HepG2 (cell line): ENCODE measurements at regions not wholly inside any gene's neighbourhood (a gene's known extent, or its start where the extent isn't known, plus 50 kb on each side); places are given as distances from the start of the nearest gene placed in this dataset.

Source experiments
- BHLHE40 ChIP-seq: IDR thresholded peaks from 2 replicates; pipeline ENCODE4 v1.6.1; 2011; ENCODE audit warnings: low read length, improper control_type of control experiment
- NBN ChIP-seq: fragments of 450-650 bp; conservative IDR thresholded peaks from 2 replicates; pipeline ENCODE4 v1.6.1; 2017
- NR2F6 ChIP-seq, 2 experiments: IDR thresholded peaks; 2 replicates each; pipeline ENCODE4 v1.6.1; 2016; ENCODE audit warnings: antibody characterized with exemption in 1 of 2, mild to moderate bottlenecking in 1 of 2
- POLR2AphosphoS2 ChIP-seq: IDR thresholded peaks from 2 replicates; pipeline ENCODE4 v1.6.1; 2011; ENCODE audit warnings: low read depth, low read length, improper control_type of control experiment
- TEF ChIP-seq: sonication (generic); formaldehyde crosslinking; IDR thresholded peaks from 2 replicates; pipeline ENCODE4 v1.5.0; 2020; ENCODE audit warnings: missing genetic modification reagents
- ZBTB26 ChIP-seq: IDR thresholded peaks from 2 replicates; pipeline ENCODE4 v1.6.1; 2016; ENCODE audit warnings: missing compliant biosample characterization, missing genetic modification reagents, borderline replicate concordance
- ZBTB40 ChIP-seq, 2 experiments: fragments of 450-650 bp in 1 of 2; sonication (generic) in 1 of 2; formaldehyde crosslinking in 1 of 2; IDR thresholded peaks; 2 replicates each; pipeline versions ENCODE4 v1.6.1 to v1.8.0; 2016 to 2022; ENCODE audit warnings: antibody characterized with exemption in 1 of 2, mild to moderate bottlenecking in 1 of 2, missing genetic modification reagents in 1 of 2
- ZNF296 ChIP-seq: sonication (generic); formaldehyde crosslinking; conservative IDR thresholded peaks from 2 replicates; pipeline ENCODE4 v1.5.0; 2020; ENCODE audit warnings: mild to moderate bottlenecking, missing genetic modification reagents
- ZNF558 ChIP-seq: sonication (generic); formaldehyde crosslinking; IDR thresholded peaks from 2 replicates; pipeline ENCODE4 v1.9.0; 2022; ENCODE audit warnings: mild to moderate bottlenecking, missing genetic modification reagents, borderline replicate concordance
- ZNF768 ChIP-seq: sonication (generic); formaldehyde crosslinking; IDR thresholded peaks from 2 replicates; pipeline ENCODE4 v1.4.0; 2020; ENCODE audit warnings: missing genetic modification reagents
- ZSCAN9 ChIP-seq: IDR thresholded peaks from 2 replicates; pipeline ENCODE4 v1.6.1; 2016; ENCODE audit warnings: borderline replicate concordance

GRCh38 chr16:62201911-62202310 lies 165.7 kb upstream of the CDH8 start:
- TF ChIP-seq BHLHE40, result no peak
- TF ChIP-seq POLR2AphosphoS2, result no peak
- no peak for TF ChIP-seq ZBTB26 (CRISPR knock-in tag)
- TF ChIP-seq ZSCAN9 (CRISPR knock-in tag), result no peak
- TF ChIP-seq NBN, result no peak
- no peak for TF ChIP-seq ZNF296 (CRISPR knock-in tag)
- no peak for TF ChIP-seq ZNF768 (CRISPR knock-in tag)
- TF ChIP-seq NR2F6 (IDR thresholded peaks at IDR 0.05), result no peak
- TF ChIP-seq NR2F6 (CRISPR knock-in tag; IDR thresholded peaks at IDR 0.05), result no peak
- TF ChIP-seq TEF (CRISPR knock-in tag), result no peak
- no peak for TF ChIP-seq ZNF558 (CRISPR knock-in tag)
- no peak for TF ChIP-seq ZBTB40 (IDR thresholded peaks at IDR 0.05)
- TF ChIP-seq ZBTB40 (CRISPR knock-in tag; IDR thresholded peaks at IDR 0.05), result no peak
